ENCODE measurements at regions not wholly inside any gene's neighbourhood (a gene's known extent, or its start where the extent isn't known, plus 50 kb on each side); places are given as distances from the start of the nearest gene placed in this dataset.

DNA sequence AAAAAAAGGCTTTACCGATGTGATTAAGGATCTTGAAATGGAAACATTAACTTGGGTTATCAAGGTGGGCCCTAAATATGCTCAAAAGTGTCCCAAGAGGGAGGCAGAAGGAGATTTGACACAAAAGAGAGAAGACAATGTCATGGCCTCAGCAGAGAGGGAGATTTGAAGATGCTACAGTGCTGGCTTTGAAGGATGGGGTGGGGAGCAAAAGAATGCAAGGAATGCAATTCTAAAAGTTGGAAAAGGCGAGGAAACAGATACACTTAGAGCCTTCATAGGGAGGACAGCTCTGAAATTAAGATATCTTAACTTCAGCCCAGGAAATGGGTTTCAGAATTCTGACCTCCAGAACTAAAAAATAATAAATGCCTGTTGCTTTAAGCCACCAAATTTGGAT lies 314.5 kb upstream of the CCDC54 start:
- TF ChIP-seq, protein P1, sequence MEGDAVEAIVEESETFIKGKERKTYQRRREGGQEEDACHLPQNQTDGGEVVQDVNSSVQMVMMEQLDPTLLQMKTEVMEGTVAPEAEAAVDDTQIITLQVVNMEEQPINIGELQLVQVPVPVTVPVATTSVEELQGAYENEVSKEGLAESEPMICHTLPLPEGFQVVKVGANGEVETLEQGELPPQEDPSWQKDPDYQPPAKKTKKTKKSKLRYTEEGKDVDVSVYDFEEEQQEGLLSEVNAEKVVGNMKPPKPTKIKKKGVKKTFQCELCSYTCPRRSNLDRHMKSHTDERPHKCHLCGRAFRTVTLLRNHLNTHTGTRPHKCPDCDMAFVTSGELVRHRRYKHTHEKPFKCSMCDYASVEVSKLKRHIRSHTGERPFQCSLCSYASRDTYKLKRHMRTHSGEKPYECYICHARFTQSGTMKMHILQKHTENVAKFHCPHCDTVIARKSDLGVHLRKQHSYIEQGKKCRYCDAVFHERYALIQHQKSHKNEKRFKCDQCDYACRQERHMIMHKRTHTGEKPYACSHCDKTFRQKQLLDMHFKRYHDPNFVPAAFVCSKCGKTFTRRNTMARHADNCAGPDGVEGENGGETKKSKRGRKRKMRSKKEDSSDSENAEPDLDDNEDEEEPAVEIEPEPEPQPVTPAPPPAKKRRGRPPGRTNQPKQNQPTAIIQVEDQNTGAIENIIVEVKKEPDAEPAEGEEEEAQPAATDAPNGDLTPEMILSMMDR (IDR thresholded peaks at IDR 0.05), result no peak
- TF ChIP-seq POLR2A (IDR thresholded peaks at IDR 0.05), result no peak

Data from Peyer's patch (tissue), 4 donors.